HG02759 (cell line): ENCODE measurements at regions not wholly inside any gene's neighbourhood (a gene's known extent, or its start where the extent isn't known, plus 50 kb on each side); places are given as distances from the start of the nearest gene placed in this dataset.

Source experiments
- ATAC-seq: cut with Tn5 transposase; IDR thresholded peaks from one replicate; pipeline ENCODE4 v1.9.1; 2021; ENCODE audit warnings: mild to moderate bottlenecking, moderate library complexity; ENCODE audit not compliant: unreplicated experiment

GRCh38 chr2:144248350-144249034 lies 271.4 kb downstream of the ZEB2 start:
- ATAC-seq, result peak; percentile 37

- no peak for ATAC-seq
These were observed 275.0 kb downstream of the ZEB2 start for GRCh38 chr2:144244938-144245337.

- ATAC-seq, result no peak
These were observed 277.6 kb downstream of the ZEB2 start for GRCh38 chr2:144242311-144242710.

DNA sequence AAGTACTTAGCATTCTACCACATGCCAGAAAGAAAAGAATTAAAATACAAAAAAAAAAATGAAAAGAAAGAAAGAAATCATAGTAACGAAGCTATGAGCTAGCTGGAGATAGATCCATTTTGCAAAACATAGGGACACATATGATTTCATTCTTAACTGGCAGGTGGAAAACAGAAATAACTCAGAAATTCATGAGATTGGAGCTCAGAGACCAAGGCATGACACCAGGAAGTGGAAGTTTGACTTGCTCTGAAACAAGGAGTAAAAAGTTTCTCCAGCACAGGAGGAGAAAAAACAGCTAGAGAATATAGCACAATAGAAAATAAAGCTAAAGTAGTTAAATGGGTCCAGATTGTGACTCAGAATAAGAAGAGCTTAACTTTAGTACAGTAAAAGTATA lies 278.1 kb downstream of the ZEB2 start:
- ATAC-seq, result no peak

DNA sequence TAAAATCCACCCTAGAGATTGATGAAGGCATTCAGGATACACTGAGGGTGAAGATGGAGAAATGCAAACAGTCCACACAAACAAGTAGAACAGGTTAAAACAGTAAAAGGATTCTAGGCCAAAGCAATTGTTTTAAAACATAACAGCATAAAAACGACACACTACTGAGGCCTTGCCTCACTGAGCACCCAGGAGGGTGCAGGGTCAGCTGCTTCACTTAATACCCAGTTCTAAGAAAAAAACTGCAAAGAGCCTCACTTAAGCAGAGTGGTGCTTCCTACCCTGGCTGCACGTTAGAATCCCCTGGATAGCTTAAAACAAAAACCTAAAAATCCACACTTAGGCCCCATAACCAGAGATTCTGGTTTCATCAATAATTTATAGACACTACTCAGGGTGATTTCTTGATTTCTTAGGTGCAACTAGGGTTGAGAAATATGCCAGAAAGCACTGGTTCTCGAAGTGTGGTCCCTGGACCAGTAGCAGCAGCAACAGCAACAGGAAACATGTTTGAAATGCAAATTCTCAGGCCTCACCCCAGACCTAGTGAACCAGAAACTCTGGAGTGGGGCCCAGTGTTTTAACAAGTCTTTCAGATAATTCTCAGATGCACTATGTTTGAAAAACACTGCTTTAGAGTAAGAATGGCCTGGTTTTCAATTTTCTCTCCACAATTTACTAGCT lies 279.1 kb downstream of the ZEB2 start:
- peak; percentile 92 for ATAC-seq

GRCh38 chr2:144239726-144240125 lies 280.2 kb downstream of the ZEB2 start:
- ATAC-seq, result no peak

DNA sequence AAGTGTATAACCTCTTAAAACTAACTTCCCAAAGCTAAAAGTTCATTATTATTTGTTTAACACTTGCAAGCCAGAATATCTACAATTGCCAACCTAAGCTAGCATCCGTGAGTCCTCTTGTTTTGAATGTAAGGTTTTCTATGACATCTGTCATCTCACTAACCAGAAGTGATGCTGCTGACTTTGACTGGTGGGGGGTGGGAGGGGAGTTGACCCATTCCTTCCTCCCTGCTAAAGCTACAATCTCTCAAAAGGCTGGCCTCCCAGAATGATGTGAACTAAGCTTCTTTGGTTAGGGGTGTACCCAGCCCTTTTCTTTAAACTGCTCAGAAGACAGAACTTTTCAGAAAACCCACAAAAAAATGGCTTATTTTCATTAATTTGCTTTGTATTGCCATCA lies 280.6 kb downstream of the ZEB2 start:
- ATAC-seq, result no peak

GRCh38 chr2:144237830-144238627 lies 281.9 kb downstream of the ZEB2 start:
- ATAC-seq, result no peak

DNA sequence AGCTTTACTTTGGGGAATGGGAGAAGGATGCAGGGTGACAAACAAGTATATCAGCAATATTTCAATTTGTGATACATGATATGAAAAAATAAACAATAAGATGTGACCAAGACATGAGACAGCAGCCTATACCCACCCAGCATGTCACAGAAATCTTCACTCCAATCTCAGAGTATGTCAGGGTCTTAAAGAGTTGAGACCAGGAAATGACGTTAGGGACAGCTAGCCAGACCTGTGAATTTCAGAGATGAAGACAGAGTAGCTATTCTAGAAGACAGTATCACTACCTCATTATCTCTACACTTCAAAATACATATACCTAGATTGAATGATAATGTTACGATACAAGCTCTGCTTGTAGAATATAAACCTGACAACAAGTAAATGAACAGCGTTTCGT lies 282.8 kb downstream of the ZEB2 start:
- no peak for ATAC-seq

GRCh38 chr2:144235050-144235449 lies 284.9 kb downstream of the ZEB2 start:
- ATAC-seq, result no peak

- no peak for ATAC-seq
These were observed 285.4 kb downstream of the ZEB2 start for GRCh38 chr2:144234542-144234871.

- no peak for ATAC-seq
These were observed 286.0 kb downstream of the ZEB2 start for GRCh38 chr2:144233733-144234541.

GRCh38 chr2:144233317-144233716 lies 286.6 kb downstream of the ZEB2 start:
- ATAC-seq, result no peak

- ATAC-seq, result no peak
These were observed 289.4 kb downstream of the ZEB2 start for GRCh38 chr2:144230448-144231085.

GRCh38 chr2:144230033-144230432 lies 289.9 kb downstream of the ZEB2 start:
- ATAC-seq, result no peak

DNA sequence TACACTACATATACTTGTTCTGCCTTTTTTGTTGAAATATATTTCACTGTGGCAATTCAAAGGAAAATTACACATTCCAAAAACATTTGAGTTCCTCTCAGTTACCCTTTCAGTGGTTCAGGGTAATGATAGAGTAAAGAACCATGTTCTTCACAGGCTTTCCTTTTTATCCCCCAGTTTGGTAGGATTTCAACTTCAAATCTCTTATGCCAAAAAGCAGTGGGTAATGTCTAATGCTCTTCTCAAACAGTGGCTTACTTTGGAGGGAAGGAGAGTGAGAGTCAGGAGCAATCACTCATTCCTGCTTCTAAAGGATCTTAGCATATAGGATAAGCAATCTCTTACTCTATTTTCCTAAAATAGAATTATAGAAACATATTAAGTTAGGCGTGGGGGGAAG lies 290.6 kb downstream of the ZEB2 start:
- no peak for ATAC-seq

- no peak for ATAC-seq
These were observed 292.4 kb downstream of the ZEB2 start for GRCh38 chr2:144227427-144228105.

DNA sequence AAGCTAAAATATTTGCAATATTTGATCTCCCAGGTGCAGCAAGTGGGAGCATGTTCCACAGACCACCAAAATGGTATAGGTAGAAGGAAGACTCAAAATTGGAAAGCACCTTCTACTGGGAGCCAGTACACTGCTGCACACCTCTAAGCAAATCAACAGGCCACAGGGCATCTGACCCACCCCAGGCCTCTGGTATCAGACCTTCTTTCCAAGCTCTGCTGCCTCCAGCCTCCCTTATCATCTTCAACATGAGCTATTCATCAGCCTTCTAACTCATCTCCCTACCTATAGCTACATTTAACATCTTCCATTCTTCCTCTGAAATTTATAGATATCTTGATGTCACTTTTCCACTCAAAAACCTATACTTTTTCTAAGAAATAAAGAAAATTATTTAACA lies 294.8 kb downstream of the ZEB2 start:
- no peak for ATAC-seq

GRCh38 chr2:144224472-144224871 lies 295.4 kb downstream of the ZEB2 start:
- no peak for ATAC-seq

DNA sequence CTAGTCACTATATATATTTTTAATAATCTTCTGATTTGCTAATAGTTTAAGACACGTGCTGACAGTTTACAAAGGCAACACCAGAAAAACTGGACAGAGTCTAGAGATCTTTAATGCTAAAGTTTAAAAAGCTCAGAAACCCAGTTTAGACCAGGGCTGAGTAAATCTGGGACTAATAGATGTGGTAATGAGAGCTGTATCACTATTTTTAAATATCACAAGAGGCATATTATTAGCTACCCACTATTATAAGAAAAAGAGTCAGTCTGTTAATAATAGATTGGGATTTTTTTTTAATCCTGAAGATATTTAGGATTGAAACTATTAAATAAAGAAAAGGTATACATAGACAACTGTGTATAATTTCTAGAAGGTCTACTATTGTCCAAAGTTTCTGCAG lies 299.9 kb downstream of the ZEB2 start:
- no peak for ATAC-seq
